GM12892 (cell line): ENCODE measurements at regions not wholly inside any gene's neighbourhood (a gene's known extent, or its start where the extent isn't known, plus 50 kb on each side); places are given as distances from the start of the nearest gene placed in this dataset.

ENCODE experiments used
- POLR2A ChIP-seq: IDR thresholded peaks from 2 replicates; pipeline ENCODE4 v1.6.1; 2011; ENCODE audit warnings: low read depth, low read length, control low read depth
- POLR2AphosphoS5 ChIP-seq: IDR thresholded peaks from 2 replicates; pipeline ENCODE4 v1.6.1; 2011; ENCODE audit warnings: low read depth, low read length, control low read depth
- TAF1 ChIP-seq: IDR thresholded peaks from 2 replicates; pipeline ENCODE4 v1.6.1; 2011; ENCODE audit warnings: low read depth, mild to moderate bottlenecking, control low read depth, low read length, borderline replicate concordance

DNA sequence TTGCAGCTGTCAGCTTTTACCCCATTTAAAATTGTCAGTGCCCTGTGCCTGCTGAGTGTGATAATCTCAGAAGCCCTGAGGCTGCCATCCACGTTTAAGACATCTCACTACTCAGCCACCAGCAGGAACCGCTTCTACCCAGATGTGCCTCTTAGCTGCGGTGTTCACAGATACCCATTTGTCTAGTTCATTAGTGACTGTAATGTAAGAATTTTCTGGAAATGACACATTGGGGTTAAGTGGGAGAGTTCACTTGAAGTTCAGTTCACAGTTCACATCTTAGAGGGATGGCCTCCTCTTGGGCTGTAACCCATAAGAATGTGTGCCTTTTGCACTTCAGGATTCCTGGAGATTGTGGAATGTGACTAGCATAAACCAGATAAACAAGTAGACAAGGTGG, 477.7 kb downstream of the BTBD3 start:
- TF ChIP-seq POLR2AphosphoS5 = no peak
- no peak for TF ChIP-seq POLR2A
- no peak for TF ChIP-seq TAF1
